A673 (cell line): ENCODE measurements at regions not wholly inside any gene's neighbourhood (a gene's known extent, or its start where the extent isn't known, plus 50 kb on each side); places are given as distances from the start of the nearest gene placed in this dataset.

ENCODE experiments used
- BruUV-seq: library from RNA; stranded (reverse); fragments of 400-500 nt; replicated peaks from 2 replicates; lab custom pipeline; 2021; lab: Mats Ljungman, UMichigan
- CTCF ChIA-PET: fragments of 300-600 bp; sonication (Branson Sonifier 250); formaldehyde crosslinking; loops from one replicate; lab custom pipeline; 2022; ENCODE audit warnings: antibody characterized with exemption; lab: Charles Lee
- POLR2A ChIA-PET: fragments of 300-600 bp; sonication (Branson Sonifier 250); formaldehyde crosslinking; loops from one replicate; lab custom pipeline; 2022; ENCODE audit warnings: antibody characterized with exemption; ENCODE audit not compliant: low non-redundant PET; lab: Charles Lee
- DNase-seq: peaks from one replicate; pipeline ENCODE4 v3.0.0-alpha.2; 2015; ENCODE audit warnings: low spot score
- H3K27ac ChIP-seq: fragments of 200-600 bp; sonication (generic); 2 replicates; pipeline ENCODE4 v1.5.1; 2016; ENCODE audit warnings: mixed run types, low read depth, mild to moderate bottlenecking, mixed read lengths, antibody characterized with exemption, low read length; ENCODE audit not compliant: poor library complexity, severe bottlenecking
- H3K27me3 ChIP-seq: fragments of 200-600 bp; sonication (generic); replicated peaks from 2 replicates; pipeline ENCODE4 v1.6.1; 2017; ENCODE audit warnings: mixed run types, low read depth, mild to moderate bottlenecking, mixed read lengths, antibody characterized with exemption, low read length; ENCODE audit not compliant: insufficient read depth, poor library complexity
- H3K36me3 ChIP-seq: fragments of 200-600 bp; sonication (generic); 2 replicates; pipeline ENCODE4 v1.6.1; 2016; ENCODE audit warnings: mixed run types, mild to moderate bottlenecking, mixed read lengths, antibody characterized with exemption, low read length; ENCODE audit not compliant: insufficient read depth, poor library complexity, severe bottlenecking
- H3K4me1 ChIP-seq: fragments of 200-600 bp; sonication (generic); 2 replicates; pipeline ENCODE4 v1.6.1; 2017; ENCODE audit warnings: mixed run types, mild to moderate bottlenecking, mixed read lengths, antibody characterized with exemption, low read length; ENCODE audit not compliant: insufficient read depth, poor library complexity, severe bottlenecking
- H3K4me3 ChIP-seq: fragments of 200-600 bp; sonication (generic); 2 replicates; pipeline ENCODE4 v1.5.1; 2016; ENCODE audit warnings: low read depth, mixed run types, mild to moderate bottlenecking, mixed read lengths, low read length; ENCODE audit not compliant: poor library complexity, severe bottlenecking
- H3K9me3 ChIP-seq: fragments of 200-600 bp; sonication (generic); 2 replicates; pipeline ENCODE4 v1.6.1; 2016; ENCODE audit warnings: mixed run types, low read depth, mild to moderate bottlenecking, mixed read lengths, antibody characterized with exemption, low read length; ENCODE audit not compliant: poor library complexity, severe bottlenecking
- EZH2 ChIP-seq: fragments of 200-600 bp; sonication (generic); IDR thresholded peaks from 2 replicates; pipeline ENCODE4 v1.6.1; 2017; ENCODE audit warnings: borderline replicate concordance, low read depth, mild to moderate bottlenecking, mixed read lengths, antibody characterized with exemption, low read length; ENCODE audit not compliant: poor library complexity, severe bottlenecking
- intact Hi-C: fragments of 100-400 bp; cut with micrococcal nuclease; formaldehyde crosslinking; loops from one replicate; pipeline ENCODE4 v1.10.0; 2022; ENCODE audit not compliant: unreplicated experiment
- TF ChIP-seq, protein P1 (sequence below): fragments of 300-800, 200-600 bp; sonication (generic); conservative IDR thresholded peaks from 2 replicates; pipeline ENCODE4 v1.5.1; 2017; ENCODE audit warnings: low read depth, mild to moderate bottlenecking, antibody characterized with exemption, low read length, moderate library complexity, mixed read lengths

DNA sequence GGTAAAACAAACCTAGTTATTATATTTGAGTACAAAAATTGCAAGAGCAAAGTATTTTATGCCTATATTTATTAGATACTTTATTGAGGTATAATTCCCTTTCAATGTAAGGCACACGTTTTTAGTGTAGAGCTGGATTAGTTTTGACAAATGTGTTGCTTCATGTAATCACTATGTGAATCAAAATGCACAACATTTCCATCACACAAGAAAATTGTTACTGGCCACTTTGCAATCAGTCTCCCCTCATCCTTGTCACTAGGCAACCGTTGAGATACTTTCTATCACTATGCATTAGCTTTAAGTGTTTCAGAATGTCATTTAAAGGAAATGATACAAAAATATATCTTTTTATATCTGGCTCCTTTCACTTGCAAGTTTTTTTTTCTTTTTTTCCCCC, 531.0 kb downstream of the CCER1 start:
- H3K4me1 ChIP-seq: no peaks in the 10 kb centered on the region
- POLR2A ChIA-PET: no interaction called here
- no peak overlapping the region for H3K27ac ChIP-seq
- no peak for DNase-seq
- H3K4me3 ChIP-seq: no peak overlapping the region
- H3K27me3 ChIP-seq: no peaks in the 10 kb centered on the region
- no peaks in the 10 kb centered on the region for H3K9me3 ChIP-seq
- BruUV-seq: no TSS peak
- intact Hi-C loops: no loop called here
- CTCF ChIA-PET: no interaction called here
- no peaks in the 10 kb centered on the region for H3K36me3 ChIP-seq
- TF ChIP-seq, protein P1, sequence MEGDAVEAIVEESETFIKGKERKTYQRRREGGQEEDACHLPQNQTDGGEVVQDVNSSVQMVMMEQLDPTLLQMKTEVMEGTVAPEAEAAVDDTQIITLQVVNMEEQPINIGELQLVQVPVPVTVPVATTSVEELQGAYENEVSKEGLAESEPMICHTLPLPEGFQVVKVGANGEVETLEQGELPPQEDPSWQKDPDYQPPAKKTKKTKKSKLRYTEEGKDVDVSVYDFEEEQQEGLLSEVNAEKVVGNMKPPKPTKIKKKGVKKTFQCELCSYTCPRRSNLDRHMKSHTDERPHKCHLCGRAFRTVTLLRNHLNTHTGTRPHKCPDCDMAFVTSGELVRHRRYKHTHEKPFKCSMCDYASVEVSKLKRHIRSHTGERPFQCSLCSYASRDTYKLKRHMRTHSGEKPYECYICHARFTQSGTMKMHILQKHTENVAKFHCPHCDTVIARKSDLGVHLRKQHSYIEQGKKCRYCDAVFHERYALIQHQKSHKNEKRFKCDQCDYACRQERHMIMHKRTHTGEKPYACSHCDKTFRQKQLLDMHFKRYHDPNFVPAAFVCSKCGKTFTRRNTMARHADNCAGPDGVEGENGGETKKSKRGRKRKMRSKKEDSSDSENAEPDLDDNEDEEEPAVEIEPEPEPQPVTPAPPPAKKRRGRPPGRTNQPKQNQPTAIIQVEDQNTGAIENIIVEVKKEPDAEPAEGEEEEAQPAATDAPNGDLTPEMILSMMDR: no peak
- TF ChIP-seq EZH2: no peak

DNA sequence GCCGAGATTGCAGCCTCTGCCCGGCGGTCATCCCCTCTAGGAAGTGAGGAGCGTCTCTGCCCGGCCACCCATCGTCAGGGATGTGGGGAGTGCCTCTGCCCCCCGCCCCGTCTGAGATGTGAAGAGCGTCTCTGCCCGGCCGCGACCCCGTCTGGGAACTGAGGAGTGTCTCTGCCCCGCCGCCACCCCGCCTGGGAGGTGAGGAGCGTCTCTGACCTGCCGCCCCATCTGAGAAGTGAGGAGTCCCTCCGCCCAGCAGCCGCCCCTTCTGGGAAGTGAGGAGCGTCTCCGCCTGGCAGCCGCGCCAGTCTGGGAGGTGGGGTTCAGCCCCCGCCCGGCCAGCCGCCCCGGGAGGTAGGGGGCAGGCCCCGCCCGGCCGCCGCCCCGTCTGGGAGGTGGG, 544.0 kb downstream of the CCER1 start:
- no peak for DNase-seq
- ChIA-PET CTCF (no interaction called here), POLR2A (no interaction called here)
- Histone ChIP-seq H3K36me3 (no peaks in the 10 kb centered on the region), H3K27ac (no peak overlapping the region), H3K9me3 (no peaks in the 10 kb centered on the region), H3K27me3 (no peaks in the 10 kb centered on the region), H3K4me3 (no peak overlapping the region), H3K4me1 (peaks cover 7% of the 10 kb centered on the region)
- BruUV-seq: no TSS peak
- intact Hi-C loops: no loop called here
- TF ChIP-seq EZH2: no peak
- TF ChIP-seq, protein P1: no peak

DNA sequence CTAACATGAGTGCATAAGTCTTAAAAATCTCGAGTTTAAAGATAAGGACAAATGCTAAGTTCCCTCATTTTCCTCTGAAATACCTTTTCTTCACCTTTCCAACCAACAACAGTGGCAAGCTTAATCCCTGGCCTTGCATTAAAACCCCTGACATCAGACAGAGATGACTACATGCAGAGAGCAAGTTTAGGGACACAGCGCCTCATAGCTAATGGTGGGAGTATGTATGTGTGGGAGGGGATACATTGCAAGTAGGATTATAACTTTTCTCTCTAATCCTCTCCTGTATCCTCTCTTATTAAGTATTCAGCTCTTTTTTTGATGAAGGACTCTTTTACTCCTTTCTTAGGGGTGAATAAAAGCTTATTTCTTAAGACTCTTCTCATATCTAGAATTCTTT, 547.1 kb downstream of the CCER1 start:
- DNase-seq: peak; percentile 60
- no TSS peak for BruUV-seq
- Histone ChIP-seq H3K27ac (no peak overlapping the region), H3K36me3 (no peaks in the 10 kb centered on the region), H3K9me3 (no peaks in the 10 kb centered on the region), H3K4me3 (no peak overlapping the region), H3K27me3 (no peaks in the 10 kb centered on the region), H3K4me1 (peaks cover 7% of the 10 kb centered on the region)
- TF ChIP-seq, protein P1: peak; percentile 40
- TF ChIP-seq EZH2: no peak
- CTCF ChIA-PET: no interaction called here
- intact Hi-C loops: no loop called here
- POLR2A ChIA-PET: no interaction called here
